Thymus (tissue), 11 donors: ENCODE measurements at regions not wholly inside any gene's neighbourhood (a gene's known extent, or its start where the extent isn't known, plus 50 kb on each side); places are given as distances from the start of the nearest gene placed in this dataset.

Source experiments
- DNase-seq, 9 donors: peaks; one replicate each; pipeline ENCODE4 v3.0.0-alpha.2; 2013; ENCODE audit warnings: low spot score in 9 of 9, low read depth in 6 of 9, missing footprints in 1 of 9
- H3K27ac ChIP-seq, 2 donors: one replicate each; pipeline ENCODE4 v1.5.1; 2013; ENCODE audit warnings: control low read depth in 1 of 2, low read depth in 1 of 2, low read length in 1 of 2, mild to moderate bottlenecking in 1 of 2, moderate library complexity in 1 of 2
- H3K27me3 ChIP-seq, 2 donors: one replicate each; pipeline ENCODE4 v1.5.1; 2013; ENCODE audit warnings: low read length in 1 of 2; ENCODE audit not compliant: control insufficient read depth in 2 of 2, insufficient read depth in 1 of 2
- H3K36me3 ChIP-seq, 2 donors: one replicate each; pipeline ENCODE4 v1.5.1; 2013; ENCODE audit warnings: low read length in 1 of 2, mild to moderate bottlenecking in 1 of 2, moderate library complexity in 1 of 2; ENCODE audit not compliant: control insufficient read depth in 2 of 2, insufficient read depth in 2 of 2
- H3K4me1 ChIP-seq, 2 donors: one replicate each; pipeline ENCODE4 v1.5.1; 2013; ENCODE audit warnings: low read length in 2 of 2; ENCODE audit not compliant: control insufficient read depth in 2 of 2, insufficient read depth in 2 of 2
- H3K4me3 ChIP-seq, 2 donors: one replicate each; pipeline ENCODE4 v1.5.1; 2013; ENCODE audit warnings: low read length in 2 of 2, control low read depth in 1 of 2, mild to moderate bottlenecking in 1 of 2
- H3K9me3 ChIP-seq, 2 donors: one replicate each; pipeline ENCODE4 v1.5.1; 2013; ENCODE audit warnings: low read length in 1 of 2, mild to moderate bottlenecking in 1 of 2; ENCODE audit not compliant: control insufficient read depth in 2 of 2, insufficient read depth in 1 of 2
- WGBS: extraction: QIAGEN DNeasy Blood & Tissue Kit; methylation state at CpG from one replicate; pipeline ENCODE4 v1.1.7; 2013; 5-methylcytosine and 5-hydroxymethylcytosine counted together
- donor health status: healthy.

GRCh38 chr1:189496768-189497167 lies 980.9 kb downstream of the BRINP3 start:
- no peaks in the 10 kb centered on the region for H3K4me1 ChIP-seq
- H3K4me3 ChIP-seq = no peak overlapping the region
- H3K9me3 ChIP-seq = no peaks in the 10 kb centered on the region
- H3K27ac ChIP-seq = no peak overlapping the region
- WGBS = 91% methylated on average over 2 of the region's 2 CpGs
- no peak for DNase-seq
- no peaks in the 10 kb centered on the region for H3K36me3 ChIP-seq
- no peaks in the 10 kb centered on the region for H3K27me3 ChIP-seq

GRCh38 chr1:189499736-189500135 lies 977.9 kb downstream of the BRINP3 start:
- Histone ChIP-seq H3K27ac (no peak overlapping the region), H3K9me3 (no peaks in the 10 kb centered on the region), H3K4me1 (no peaks in the 10 kb centered on the region), H3K36me3 (no peaks in the 10 kb centered on the region), H3K27me3 (no peaks in the 10 kb centered on the region), H3K4me3 (no peak overlapping the region)
- DNase-seq = no peak
- WGBS = 84% methylated on average over 4 of the region's 4 CpGs

DNA sequence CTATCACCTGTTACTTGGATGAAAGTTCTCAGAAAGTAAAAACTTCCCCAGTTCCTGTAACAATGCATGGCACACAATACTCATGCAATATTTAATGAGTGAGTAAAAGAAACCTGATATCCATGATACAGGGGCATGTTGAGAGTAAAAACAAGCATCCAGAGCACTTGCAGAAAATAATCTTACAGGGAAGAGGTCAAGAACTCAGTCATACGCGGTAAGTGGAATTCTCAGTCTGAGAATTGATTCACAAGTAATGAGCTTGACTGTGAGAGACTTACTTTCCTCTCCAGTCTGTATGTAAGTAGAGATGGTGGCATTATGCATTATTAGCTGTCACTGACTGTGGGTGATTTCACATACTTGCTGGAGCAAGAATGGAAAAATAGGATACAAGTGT lies 976.9 kb downstream of the BRINP3 start:
- no peaks in the 10 kb centered on the region for H3K4me1 ChIP-seq
- DNase-seq = no peak

DNA sequence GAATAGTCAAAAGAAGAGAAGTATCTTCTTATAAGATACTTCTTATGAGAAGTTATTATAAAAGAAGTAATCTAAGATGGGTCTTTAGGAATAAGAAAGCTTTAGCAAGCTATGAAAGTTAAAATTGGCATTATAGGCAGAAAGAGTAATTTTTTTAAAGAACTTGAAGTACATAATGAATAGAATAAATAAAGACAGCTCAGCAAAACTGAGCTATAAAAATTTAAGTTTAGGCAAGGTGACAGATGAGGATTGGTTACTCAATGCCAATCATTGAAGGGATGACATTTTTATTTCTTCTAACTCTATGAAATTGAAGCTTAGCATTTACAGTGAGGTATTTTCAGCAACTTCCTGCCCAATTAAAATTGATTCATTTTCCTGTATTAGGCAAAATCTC lies 966.8 kb downstream of the BRINP3 start:
- Histone ChIP-seq H3K36me3 (no peaks in the 10 kb centered on the region), H3K9me3 (no peaks in the 10 kb centered on the region)
- no peak for DNase-seq

More for the DNA sequence above, 976.9 kb downstream of the BRINP3 start:
- Histone ChIP-seq H3K27ac (no peak overlapping the region), H3K9me3 (no peaks in the 10 kb centered on the region), H3K27me3 (no peaks in the 10 kb centered on the region), H3K4me3 (no peak overlapping the region), H3K36me3 (no peaks in the 10 kb centered on the region)
- 93% methylated on average over 2 of the region's 2 CpGs for WGBS

DNA sequence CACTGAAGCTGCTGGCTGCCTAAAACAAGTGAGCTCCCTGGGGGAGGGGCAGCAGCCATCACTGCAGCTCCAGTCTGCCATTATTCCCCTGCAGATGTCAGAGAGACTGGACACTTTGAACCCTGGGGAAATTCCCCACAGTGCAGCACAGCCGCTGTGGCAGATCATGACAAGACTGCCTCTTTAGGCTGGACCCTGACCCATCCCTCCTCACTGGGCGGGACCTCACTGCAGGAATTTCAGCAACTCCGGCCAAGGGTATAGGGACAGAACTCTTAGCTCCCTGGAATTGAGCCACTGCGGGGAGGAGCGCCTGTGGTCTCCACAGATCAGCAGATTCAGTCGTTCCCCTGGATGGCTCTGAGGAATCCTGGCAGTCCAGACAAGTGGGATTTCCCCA lies 964.6 kb downstream of the BRINP3 start:
- no peaks in the 10 kb centered on the region for H3K9me3 ChIP-seq
- H3K4me3 ChIP-seq = no peak overlapping the region
- H3K27ac ChIP-seq = no peak overlapping the region
- no peaks in the 10 kb centered on the region for H3K27me3 ChIP-seq
- no peaks in the 10 kb centered on the region for H3K4me1 ChIP-seq
- no peak for DNase-seq
- H3K36me3 ChIP-seq = no peaks in the 10 kb centered on the region
- 89% methylated on average over 6 of the region's 6 CpGs for WGBS

More for the DNA sequence above, 966.8 kb downstream of the BRINP3 start:
- no peaks in the 10 kb centered on the region for H3K4me1 ChIP-seq
- H3K27me3 ChIP-seq = no peaks in the 10 kb centered on the region
- no peak overlapping the region for H3K4me3 ChIP-seq
- H3K27ac ChIP-seq = no peak overlapping the region

GRCh38 chr1:189522441-189522840 lies 955.2 kb downstream of the BRINP3 start:
- H3K36me3 ChIP-seq = no peaks in the 10 kb centered on the region
- DNase-seq = no peak
- no peaks in the 10 kb centered on the region for H3K27me3 ChIP-seq
- H3K4me1 ChIP-seq = no peaks in the 10 kb centered on the region
- 59% methylated on average over 6 of the region's 6 CpGs for WGBS
- no peaks in the 10 kb centered on the region for H3K9me3 ChIP-seq
- H3K4me3 ChIP-seq = no peak overlapping the region
- H3K27ac ChIP-seq = no peak overlapping the region

- no peaks in the 10 kb centered on the region for H3K36me3 ChIP-seq
- H3K27ac ChIP-seq = no peak overlapping the region
- H3K9me3 ChIP-seq = no peaks in the 10 kb centered on the region
- no peak overlapping the region for H3K4me3 ChIP-seq
- H3K27me3 ChIP-seq = no peaks in the 10 kb centered on the region
- no peak for DNase-seq
- no peaks in the 10 kb centered on the region for H3K4me1 ChIP-seq
- WGBS = 95% methylated on average over 1 of the region's 1 CpG
Measured at GRCh38 chr1:189524501-189524900, 953.2 kb downstream of the BRINP3 start.

- Histone ChIP-seq H3K9me3 (no peaks in the 10 kb centered on the region), H3K27me3 (no peaks in the 10 kb centered on the region), H3K4me3 (no peak overlapping the region), H3K27ac (no peak overlapping the region), H3K36me3 (no peaks in the 10 kb centered on the region), H3K4me1 (no peaks in the 10 kb centered on the region)
- 73% methylated on average over 5 of the region's 5 CpGs for WGBS
- no peak for DNase-seq
Measured at GRCh38 chr1:189530162-189530561, 947.5 kb downstream of the BRINP3 start.

GRCh38 chr1:189538271-189538670 lies 939.4 kb downstream of the BRINP3 start:
- no peaks in the 10 kb centered on the region for H3K4me1 ChIP-seq
- no peaks in the 10 kb centered on the region for H3K9me3 ChIP-seq
- H3K27me3 ChIP-seq = no peaks in the 10 kb centered on the region
- DNase-seq = no peak
- WGBS = 86% methylated on average over 2 of the region's 2 CpGs
- no peaks in the 10 kb centered on the region for H3K36me3 ChIP-seq
- no peak overlapping the region for H3K27ac ChIP-seq
- no peak overlapping the region for H3K4me3 ChIP-seq

GRCh38 chr1:189550498-189550897 lies 927.2 kb downstream of the BRINP3 start:
- Histone ChIP-seq H3K27me3 (no peaks in the 10 kb centered on the region), H3K4me1 (no peaks in the 10 kb centered on the region), H3K4me3 (no peak overlapping the region), H3K36me3 (no peaks in the 10 kb centered on the region), H3K27ac (no peak overlapping the region), H3K9me3 (no peaks in the 10 kb centered on the region)
- DNase-seq = no peak
